Medulla oblongata (tissue), 1 donor: ENCODE measurements at regions not wholly inside any gene's neighbourhood (a gene's known extent, or its start where the extent isn't known, plus 50 kb on each side); places are given as distances from the start of the nearest gene placed in this dataset.

Experiments
- DNase-seq: peaks from one replicate; pipeline ENCODE4 v3.0.0-alpha.2; 2015; ENCODE audit errors: extremely low spot score

GRCh38 chr14:82694820-82695219 is 1161.2 kb upstream of the SEL1L start:
- DNase-seq = no peak

- DNase-seq = no peak
Measured at GRCh38 chr14:82704218-82704617, 1170.6 kb upstream of the SEL1L start.

GRCh38 chr14:82710267-82710841 is 1176.7 kb upstream of the SEL1L start:
- DNase-seq = peak; percentile 64

DNA sequence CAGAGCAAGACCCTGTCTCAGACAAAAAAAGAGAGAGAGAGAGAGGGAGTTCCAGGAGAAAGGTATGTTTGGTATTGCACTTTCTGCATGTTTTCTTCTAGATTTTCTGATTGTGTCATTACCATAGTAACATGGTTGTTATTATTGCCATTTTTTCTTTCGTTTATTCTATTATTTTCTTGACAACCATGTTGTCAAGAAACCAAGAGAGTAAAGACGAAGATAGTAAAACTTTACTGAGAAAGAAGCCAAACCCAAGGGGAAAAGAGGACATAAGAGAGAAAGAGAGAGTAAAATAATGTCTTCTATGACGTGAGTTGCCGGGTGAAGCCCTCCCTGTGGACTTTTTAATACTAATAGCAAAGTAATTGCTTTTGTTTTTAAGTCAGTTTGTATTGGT is 1186.0 kb upstream of the SEL1L start:
- DNase-seq = no peak

DNA sequence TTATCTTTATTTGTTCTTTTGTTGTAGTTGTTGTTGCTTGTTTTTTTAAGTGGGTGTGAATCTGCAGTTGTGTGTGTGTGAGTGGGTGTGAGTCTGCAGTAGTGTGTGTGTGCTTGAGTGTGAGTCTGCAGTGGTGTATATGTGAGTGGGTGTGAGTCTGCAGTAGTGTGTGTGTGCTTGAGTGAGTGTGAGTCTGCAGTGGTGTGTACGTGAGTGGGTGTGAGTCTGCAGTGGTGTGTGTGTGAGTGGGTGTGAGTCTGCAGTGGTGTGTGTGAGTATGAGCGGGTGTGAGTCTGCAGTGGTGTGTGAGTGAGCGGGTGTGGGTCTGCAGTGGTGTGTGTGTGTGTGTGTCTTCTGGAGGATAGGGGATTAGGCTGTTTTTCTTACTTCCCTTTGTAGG is 1186.8 kb upstream of the SEL1L start:
- no peak for DNase-seq

GRCh38 chr14:82720946-82721345 is 1187.3 kb upstream of the SEL1L start:
- peak; percentile 13 for DNase-seq

DNA sequence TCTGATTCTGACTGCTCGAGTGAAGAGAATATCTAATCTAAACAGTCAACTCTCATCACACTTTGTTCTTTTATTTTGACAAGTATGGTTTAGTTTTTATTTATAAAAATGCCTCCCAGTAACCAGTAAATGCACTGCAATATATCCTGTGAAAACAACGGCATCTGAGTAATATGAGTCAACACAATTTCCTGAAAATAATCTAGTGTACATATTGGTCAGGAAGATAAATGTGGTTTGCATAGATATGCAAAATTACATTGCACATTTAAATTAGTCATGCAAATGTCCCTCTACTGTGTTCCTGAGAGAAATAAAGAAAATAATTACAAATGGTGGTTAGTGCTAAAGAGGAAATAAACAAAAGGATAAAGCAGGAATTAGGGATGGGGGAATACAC is 1190.7 kb upstream of the SEL1L start:
- no peak for DNase-seq

- DNase-seq = no peak
Measured at GRCh38 chr14:82725213-82725612, 1191.6 kb upstream of the SEL1L start.

DNA sequence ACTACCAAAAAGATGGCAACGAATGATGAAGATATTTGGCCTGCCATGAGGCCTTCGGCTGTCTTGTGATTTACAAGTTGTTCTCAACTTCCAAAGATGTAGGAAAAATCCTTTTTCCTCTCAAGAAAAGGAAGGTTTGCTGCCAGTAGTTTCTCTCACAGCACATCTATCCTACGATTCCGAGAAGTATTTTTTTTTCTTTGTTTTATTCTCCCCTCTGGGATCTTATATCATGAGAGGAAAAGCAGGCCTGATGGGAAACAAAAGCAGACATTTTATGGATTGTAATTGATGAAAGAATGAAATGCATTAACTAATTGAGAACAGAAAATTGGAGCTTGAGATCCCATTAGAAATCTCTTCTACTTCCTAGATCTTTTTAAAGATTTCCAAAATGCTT is 1197.9 kb upstream of the SEL1L start:
- DNase-seq = no peak

DNA sequence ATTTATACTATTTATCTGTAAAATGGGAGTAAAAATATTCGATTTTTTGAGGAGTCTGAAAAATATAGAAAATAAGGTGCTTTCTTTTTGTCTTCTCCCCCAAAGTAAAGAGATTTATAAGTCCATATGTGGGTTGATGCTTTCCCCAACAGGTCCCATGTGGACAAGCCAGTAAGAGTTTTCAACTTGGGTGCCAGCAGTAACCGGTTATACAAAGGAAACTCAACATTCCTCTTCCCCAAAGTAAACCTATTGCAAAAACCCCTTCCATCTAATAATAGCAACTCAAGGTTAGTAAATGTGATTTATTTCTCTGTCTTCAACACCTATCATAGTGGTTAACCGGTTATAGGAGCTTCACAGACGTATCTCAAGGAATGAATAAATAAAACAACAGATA is 1206.9 kb upstream of the SEL1L start:
- no peak for DNase-seq

DNA sequence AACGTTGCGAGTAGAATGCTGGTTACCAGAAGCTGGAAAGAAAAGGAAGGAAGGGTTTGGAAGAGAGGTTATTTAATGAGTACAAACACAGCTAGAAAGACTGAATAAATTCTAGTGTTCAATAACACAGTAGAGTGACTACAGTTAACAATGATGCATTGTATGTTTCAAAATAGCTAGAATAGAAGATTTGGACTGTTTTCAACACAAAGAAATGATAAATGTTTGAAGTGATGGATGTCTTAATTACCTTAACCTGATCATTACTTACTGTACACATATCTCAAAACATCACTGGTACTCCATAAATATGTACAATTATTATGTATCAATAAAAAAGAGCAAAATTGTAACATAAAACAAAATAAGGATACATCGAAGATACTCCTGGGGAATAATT is 1221.8 kb upstream of the SEL1L start:
- DNase-seq = peak; percentile 33

DNA sequence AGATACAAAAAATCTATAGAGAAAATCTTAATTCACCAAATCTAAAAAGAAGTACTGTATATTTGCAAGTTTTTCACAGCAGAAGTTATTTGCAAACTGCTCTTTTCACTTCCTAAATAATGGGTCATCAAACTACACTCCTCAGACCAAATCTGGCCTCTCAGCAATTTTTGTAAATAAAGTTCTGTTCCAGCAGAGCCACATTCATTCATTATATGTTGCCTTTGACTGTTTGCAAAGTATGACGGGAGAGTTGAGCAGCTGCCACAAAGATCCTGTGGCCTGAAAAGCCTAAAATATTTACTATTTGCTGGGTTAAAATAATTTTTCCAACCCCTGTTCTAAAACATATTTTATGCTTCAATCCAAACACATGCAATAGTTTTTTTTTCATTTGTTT is 1222.3 kb upstream of the SEL1L start:
- DNase-seq = peak; percentile 66

DNA sequence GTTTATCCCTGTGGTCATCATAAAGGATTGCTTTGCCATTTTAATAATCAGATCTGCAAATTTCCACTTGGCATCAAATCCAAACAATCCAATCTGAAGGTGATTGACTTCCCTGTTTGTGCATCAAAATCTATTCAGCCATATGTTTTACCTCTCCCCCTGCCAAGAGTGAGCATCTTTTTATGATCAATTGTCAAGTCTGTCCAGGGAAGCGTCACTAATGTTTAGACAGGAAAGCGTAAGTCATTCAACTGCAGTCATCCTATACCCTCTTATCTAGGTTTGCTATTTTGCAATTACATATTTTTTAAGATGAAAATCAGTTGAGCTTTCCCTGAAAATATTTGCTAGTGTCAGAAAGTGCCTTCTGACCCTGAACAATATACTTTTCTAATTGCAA is 1224.1 kb upstream of the SEL1L start:
- no peak for DNase-seq

DNA sequence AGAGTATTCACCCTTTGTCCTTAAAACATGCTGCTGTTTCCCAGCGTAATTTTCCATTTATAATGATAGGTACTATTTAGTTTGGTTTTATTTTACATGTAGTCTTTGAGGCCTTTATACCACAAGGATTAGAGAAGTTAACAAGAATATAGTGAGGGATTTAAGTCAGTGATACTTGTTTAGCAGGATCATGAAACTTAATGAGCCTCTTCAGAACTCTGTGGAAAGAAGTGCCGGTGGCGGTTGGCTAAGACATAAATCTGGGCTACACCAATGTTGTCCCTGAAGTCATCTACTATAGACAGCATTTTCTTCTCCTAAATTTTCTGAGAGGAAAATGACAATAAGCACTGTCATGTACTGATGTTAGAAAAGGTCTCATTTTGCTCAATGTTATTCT is 1226.0 kb upstream of the SEL1L start:
- no peak for DNase-seq

GRCh38 chr14:82766123-82766522 is 1232.5 kb upstream of the SEL1L start:
- DNase-seq = no peak

GRCh38 chr14:82766996-82767395 is 1233.3 kb upstream of the SEL1L start:
- no peak for DNase-seq

DNA sequence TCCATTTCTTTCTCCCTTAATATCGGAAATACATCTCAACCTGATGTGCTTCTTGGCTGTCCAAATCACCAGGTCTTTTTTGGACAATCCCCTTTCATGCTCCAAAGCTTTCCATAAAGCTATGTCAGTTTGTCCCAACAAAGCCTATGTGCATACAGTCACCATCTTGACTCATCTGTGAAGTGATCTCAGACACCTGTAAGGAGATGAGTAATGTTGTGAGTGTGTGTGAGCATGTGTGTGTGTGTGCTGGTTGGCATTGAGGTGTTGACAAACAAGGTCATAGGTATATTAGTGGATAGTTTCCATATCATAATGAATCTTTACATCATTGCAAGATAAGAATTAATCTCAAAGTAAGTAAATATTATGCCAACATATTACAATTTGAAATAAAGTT is 1243.3 kb upstream of the SEL1L start:
- no peak for DNase-seq

GRCh38 chr14:82778008-82778590 is 1244.4 kb upstream of the SEL1L start:
- DNase-seq = no peak

DNA sequence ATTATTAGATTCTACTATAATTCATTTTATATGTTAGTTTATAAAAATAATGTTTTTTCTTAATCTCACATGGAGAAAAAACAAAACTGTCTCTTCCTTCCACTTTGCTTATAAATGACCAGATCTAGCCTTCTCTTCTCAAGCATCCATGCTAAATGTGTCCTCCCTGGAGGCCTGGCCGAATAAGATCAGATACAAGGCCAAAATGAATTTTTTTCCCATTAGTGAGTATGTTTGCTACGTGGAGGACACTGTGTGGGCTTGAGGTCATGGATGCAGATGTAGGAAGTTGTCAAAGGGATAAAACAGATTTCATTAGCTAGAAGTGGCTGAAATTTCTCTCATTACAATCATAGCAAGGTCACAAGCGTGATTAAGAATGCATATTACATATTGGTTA is 1244.9 kb upstream of the SEL1L start:
- DNase-seq = no peak

GRCh38 chr14:82779301-82779700 is 1245.6 kb upstream of the SEL1L start:
- DNase-seq = no peak

DNA sequence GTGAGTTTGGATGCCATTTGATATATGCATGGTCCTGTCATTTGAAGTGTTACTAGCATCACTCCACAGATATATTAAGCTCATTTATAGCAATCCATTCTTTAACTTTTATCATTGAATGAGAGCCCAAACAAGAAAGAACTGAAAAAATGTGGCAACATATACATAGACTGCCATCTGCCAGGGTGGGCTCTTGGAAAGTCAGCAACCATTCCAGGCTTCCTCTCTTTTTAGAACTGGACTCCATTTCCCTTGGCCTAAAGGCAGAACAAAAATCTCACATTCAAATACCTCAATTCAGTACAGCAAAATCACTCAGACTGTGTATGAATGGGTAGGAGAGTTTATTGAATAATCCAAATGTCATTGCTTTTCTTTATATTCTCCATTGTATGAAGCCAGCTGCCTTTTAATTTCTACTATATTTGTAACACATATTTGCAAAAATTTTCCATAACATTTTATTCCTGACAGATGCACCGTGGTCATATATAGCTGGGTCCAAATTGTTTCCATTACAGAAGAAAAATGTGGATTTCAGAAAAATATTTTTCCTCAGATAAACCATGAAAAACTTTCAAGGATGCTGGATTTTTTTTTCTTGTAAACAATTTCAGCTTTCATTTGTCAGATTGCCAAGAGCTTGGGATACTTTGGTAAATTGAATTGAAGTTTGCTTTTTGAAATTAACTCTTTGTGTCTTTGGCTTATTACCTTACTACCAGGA is 1252.3 kb upstream of the SEL1L start:
- DNase-seq = no peak

DNA sequence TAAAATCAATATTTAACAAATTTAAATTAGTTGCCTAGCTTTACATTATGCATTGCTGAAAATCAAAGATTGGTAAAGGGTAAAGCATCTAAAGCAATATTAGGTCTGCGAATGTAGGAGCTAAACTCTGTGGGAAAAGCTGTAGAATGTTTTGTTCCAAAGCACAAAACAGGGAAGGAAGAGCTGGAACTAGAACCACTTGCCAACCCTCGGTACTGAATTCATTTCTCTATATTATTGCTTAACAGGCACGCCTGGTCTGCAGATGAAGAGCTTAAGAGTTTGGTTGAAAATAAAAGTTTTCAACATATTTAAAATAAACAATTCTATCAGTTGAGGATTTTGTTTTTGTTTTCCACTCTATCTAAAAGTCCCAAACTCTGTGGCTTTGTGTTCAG is 1252.8 kb upstream of the SEL1L start:
- no peak for DNase-seq

- no peak for DNase-seq
Measured at GRCh38 chr14:82796086-82796485, 1262.4 kb upstream of the SEL1L start.

DNA sequence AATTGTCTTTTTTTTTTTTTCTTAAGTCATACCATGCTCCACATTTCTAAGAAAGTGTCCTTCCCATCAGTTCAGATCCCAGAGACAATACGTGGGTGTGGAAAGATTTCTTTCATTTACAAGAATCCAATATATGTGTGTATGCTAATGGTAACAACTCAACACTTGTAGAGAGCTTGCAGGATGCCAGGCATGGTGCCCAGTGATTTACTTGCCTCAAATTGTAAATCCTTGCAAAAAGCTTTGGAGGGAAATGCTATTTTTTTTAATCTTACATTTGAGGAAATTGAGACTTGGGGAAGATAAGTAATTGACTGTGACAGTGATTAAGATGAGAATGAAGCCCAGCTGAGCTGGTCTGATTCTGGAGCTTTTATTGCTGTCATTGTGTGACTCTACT is 1264.6 kb upstream of the SEL1L start:
- no peak for DNase-seq
